SH-SY5Y (cell line): ENCODE measurements at regions not wholly inside any gene's neighbourhood (a gene's known extent, or its start where the extent isn't known, plus 50 kb on each side); places are given as distances from the start of the nearest gene placed in this dataset.

Experiments used
- GATA2 ChIP-seq: IDR thresholded peaks from 2 replicates; pipeline ENCODE4 v1.6.1; 2011; ENCODE audit warnings: mild to moderate bottlenecking, low read depth, low read length
- GATA3 ChIP-seq: IDR thresholded peaks from 2 replicates; pipeline ENCODE4 v1.6.1; 2011; ENCODE audit warnings: low read depth, mild to moderate bottlenecking, low read length, moderate library complexity

DNA sequence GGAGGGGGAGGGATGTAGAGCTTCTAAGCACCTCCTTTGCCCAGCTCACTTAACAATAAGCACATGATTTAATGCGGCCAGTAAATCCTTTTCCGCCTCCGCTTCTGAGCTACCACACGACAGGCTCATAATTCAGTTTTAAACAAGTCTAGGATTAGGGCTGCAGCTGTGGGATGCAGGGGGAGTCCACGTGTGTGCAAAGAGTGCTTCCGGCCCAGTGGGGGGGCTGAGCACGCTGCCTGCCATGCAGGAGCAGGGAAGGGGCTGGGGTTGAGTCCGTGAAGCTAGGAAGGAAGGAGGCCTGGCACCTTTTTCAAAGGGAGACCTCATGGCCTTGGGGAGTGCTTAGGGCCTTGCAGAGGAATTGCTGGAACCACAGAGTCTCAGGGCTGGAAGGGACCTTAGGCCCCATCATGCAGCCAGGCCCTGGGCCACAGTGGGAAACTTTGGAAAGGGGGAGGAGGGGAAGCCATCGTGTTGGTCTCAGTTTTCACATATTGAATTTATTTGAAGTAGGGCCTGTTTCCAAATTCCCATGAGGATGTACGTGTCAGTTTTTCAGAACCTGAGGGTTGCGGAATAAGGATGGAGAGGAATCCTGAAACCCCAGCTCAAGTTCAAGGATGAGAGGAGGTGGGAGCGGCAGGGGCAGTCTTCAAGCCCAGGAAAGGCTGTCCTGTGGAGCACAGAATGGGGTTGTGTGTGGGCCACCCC, 96.1 kb downstream of the VEGFA start:
- TF ChIP-seq GATA3 (no peak), GATA2 (no peak)
